Lower lobe of right lung (tissue), 2 donors: ENCODE measurements at regions not wholly inside any gene's neighbourhood (a gene's known extent, or its start where the extent isn't known, plus 50 kb on each side); places are given as distances from the start of the nearest gene placed in this dataset.

ENCODE experiments used
- ATAC-seq, 2 donors: fragments of 200-7000 bp; cut with Tn5 transposase; one replicate each; pipeline ENCODE4 v1.9.1; 2020 to 2022; ENCODE audit warnings: mild to moderate bottlenecking in 2 of 2, moderate library complexity in 2 of 2
- DNase-seq: peaks from one replicate; pipeline ENCODE4 v3.0.0-alpha.2; 2020
- H3K27ac ChIP-seq: fragments of 200-600 bp; one replicate; pipeline ENCODE4 v1.8.0; 2022
- H3K27me3 ChIP-seq: fragments of 200-600 bp; one replicate; pipeline ENCODE4 v1.8.0; 2022; ENCODE audit warnings: low read depth
- H3K36me3 ChIP-seq: fragments of 200-600 bp; one replicate; pipeline ENCODE4 v1.8.0; 2022; ENCODE audit warnings: mild to moderate bottlenecking
- H3K4me1 ChIP-seq: fragments of 200-600 bp; one replicate; pipeline ENCODE4 v1.8.0; 2022
- H3K4me3 ChIP-seq: fragments of 200-600 bp; one replicate; pipeline ENCODE4 v1.8.0; 2022; ENCODE audit warnings: mild to moderate bottlenecking
- H3K9me3 ChIP-seq: fragments of 200-600 bp; one replicate; pipeline ENCODE4 v1.8.0; 2022
- intact Hi-C: fragments of 100-400 bp; cut with DNase I; formaldehyde crosslinking; loops from one replicate; pipeline ENCODE4 v1.11.0; 2022
- TF ChIP-seq, protein P1 (sequence below): fragments of 200-600 bp; IDR thresholded peaks from one replicate; pipeline ENCODE4 v1.8.0; 2022; ENCODE audit warnings: antibody characterized with exemption, mild to moderate bottlenecking
- donor health status: DM: no; HTN: yes; CAD: no; lungs with severe emphysema.

DNA sequence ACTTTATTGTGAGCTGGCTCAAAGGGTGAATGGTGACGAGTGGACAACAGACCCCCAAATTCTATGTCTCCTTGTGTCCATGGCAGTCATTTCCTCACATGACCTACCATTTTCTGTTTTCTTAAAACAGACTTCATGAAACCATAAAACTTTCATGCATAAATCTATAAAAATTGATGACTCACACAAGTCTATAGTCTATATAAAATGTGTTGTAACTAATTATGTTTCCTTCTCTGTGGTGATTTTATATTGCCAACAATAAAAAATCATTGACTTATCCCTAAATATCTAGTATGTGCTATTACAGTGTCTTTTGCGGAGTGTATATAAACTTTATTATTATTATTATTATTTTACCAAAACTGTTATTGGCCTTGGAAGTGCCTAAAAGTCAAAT lies 382.4 kb downstream of the MAT2B start:
- no peaks in the 10 kb centered on the region for H3K9me3 ChIP-seq
- ATAC-seq (no peak), DNase-seq (no peak)
- TF ChIP-seq, protein P1, sequence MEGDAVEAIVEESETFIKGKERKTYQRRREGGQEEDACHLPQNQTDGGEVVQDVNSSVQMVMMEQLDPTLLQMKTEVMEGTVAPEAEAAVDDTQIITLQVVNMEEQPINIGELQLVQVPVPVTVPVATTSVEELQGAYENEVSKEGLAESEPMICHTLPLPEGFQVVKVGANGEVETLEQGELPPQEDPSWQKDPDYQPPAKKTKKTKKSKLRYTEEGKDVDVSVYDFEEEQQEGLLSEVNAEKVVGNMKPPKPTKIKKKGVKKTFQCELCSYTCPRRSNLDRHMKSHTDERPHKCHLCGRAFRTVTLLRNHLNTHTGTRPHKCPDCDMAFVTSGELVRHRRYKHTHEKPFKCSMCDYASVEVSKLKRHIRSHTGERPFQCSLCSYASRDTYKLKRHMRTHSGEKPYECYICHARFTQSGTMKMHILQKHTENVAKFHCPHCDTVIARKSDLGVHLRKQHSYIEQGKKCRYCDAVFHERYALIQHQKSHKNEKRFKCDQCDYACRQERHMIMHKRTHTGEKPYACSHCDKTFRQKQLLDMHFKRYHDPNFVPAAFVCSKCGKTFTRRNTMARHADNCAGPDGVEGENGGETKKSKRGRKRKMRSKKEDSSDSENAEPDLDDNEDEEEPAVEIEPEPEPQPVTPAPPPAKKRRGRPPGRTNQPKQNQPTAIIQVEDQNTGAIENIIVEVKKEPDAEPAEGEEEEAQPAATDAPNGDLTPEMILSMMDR, result no peak
- H3K36me3 ChIP-seq, result no peaks in the 10 kb centered on the region
- intact Hi-C loops, result no loop called here
- no peaks in the 10 kb centered on the region for H3K4me1 ChIP-seq
- no peak overlapping the region for H3K4me3 ChIP-seq
- H3K27ac ChIP-seq, result no peak overlapping the region
- H3K27me3 ChIP-seq, result no peaks in the 10 kb centered on the region

DNA sequence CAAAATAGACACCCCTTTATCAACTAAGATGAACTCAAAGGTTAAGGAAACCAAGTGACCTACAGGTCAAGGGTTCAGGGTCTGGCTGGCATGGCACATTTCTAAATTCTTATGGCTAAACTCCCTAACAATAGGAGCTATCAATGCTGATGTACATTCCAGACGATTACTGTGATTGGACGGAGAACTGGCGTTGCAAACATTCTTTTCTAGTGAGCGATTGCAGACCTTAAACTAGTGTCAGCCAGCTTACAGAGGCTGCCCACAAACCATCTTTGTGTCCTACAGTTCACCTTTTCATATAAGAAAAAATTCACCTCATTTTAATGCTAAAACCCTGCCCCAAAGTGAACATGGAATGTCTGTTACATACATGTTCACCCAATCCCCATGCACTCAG lies 382.9 kb downstream of the MAT2B start:
- intact Hi-C loops, result no loop called here
- no peaks in the 10 kb centered on the region for H3K4me1 ChIP-seq
- no peaks in the 10 kb centered on the region for H3K9me3 ChIP-seq
- no peak overlapping the region for H3K4me3 ChIP-seq
- H3K27ac ChIP-seq, result no peak overlapping the region
- TF ChIP-seq, protein P1, result no peak
- DNase-seq, result no peak
- H3K27me3 ChIP-seq, result no peaks in the 10 kb centered on the region
- H3K36me3 ChIP-seq, result no peaks in the 10 kb centered on the region
- no peak for ATAC-seq

DNA sequence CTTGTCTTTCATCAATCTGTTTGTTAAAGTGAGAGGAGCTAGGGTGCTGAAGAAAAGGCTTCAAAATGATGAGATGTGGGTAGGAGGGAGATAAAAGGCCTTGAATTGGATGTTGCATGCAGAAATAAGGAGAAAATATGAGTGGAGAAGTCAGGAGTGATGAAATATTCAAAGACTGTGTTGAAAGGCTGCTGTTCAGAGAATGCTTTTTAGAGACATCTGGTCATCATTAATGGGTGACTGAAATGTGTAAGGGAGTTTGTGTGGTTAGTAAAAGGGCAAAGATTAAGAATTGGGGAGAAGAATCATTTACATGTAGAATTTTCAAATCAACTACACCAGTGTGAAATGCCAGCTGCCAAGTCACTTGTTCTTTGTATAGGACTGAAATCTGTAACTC lies 383.9 kb downstream of the MAT2B start:
- intact Hi-C loops, result no loop called here
- DNase-seq, result no peak
- TF ChIP-seq, protein P1, result no peak

DNA sequence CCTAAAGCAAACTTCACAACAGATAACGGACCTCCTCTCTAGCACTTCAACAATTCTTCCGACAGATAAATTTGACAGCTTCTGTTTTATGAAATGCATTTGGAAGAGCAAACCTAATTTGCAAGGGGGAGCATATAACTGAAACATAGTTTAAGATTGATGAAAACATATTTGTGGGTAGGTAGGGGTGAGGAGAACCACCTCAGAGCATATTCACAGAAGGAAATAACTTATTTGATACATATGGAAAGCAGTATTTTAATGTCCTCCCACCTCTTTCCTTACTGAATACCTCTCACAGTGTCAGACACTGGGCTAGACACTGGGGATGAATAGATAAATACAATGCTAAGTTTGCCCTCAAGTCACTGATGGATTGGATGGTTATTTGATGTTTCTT lies 384.8 kb downstream of the MAT2B start:
- no peaks in the 10 kb centered on the region for H3K4me1 ChIP-seq

More for the DNA sequence above, 383.9 kb downstream of the MAT2B start:
- H3K36me3 ChIP-seq, result no peaks in the 10 kb centered on the region
- H3K27me3 ChIP-seq, result no peaks in the 10 kb centered on the region
- no peak overlapping the region for H3K4me3 ChIP-seq
- H3K9me3 ChIP-seq, result no peaks in the 10 kb centered on the region
- H3K4me1 ChIP-seq, result no peaks in the 10 kb centered on the region
- no peak for ATAC-seq
- no peak overlapping the region for H3K27ac ChIP-seq

DNA sequence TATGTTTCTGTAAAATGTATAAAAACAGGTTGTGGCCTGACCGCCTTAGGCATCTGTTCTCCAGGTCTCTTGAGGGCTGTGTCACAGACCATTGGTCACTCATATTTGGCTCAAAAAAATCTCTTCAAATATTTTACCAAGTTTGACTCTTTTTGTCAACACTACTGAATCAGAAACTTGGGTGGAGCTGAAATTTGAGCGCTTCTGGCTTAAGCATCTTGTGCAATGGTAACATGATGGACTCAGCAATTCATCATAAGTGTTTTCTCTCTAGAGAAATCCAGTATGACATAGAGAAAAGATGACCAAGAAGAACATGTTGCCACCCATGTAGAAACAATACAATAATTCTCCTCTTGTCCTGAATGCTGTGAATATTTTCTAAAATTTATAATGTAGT lies 387.9 kb downstream of the MAT2B start:
- intact Hi-C loops, result no loop called here
- ATAC-seq, result no peak
- H3K27ac ChIP-seq, result no peak overlapping the region
- no peaks in the 10 kb centered on the region for H3K9me3 ChIP-seq
- no peaks in the 10 kb centered on the region for H3K4me1 ChIP-seq
- DNase-seq, result no peak
- TF ChIP-seq, protein P1, result no peak
- H3K36me3 ChIP-seq, result no peaks in the 10 kb centered on the region
- H3K4me3 ChIP-seq, result no peak overlapping the region
- H3K27me3 ChIP-seq, result no peaks in the 10 kb centered on the region

More for the DNA sequence above, 384.8 kb downstream of the MAT2B start:
- no peaks in the 10 kb centered on the region for H3K27me3 ChIP-seq
- no peaks in the 10 kb centered on the region for H3K9me3 ChIP-seq
- no peak overlapping the region for H3K4me3 ChIP-seq
- DNase-seq (no peak), ATAC-seq (no peak)
- TF ChIP-seq, protein P1, result no peak
- H3K27ac ChIP-seq, result no peak overlapping the region
- H3K36me3 ChIP-seq, result no peaks in the 10 kb centered on the region
- intact Hi-C loops, result no loop called here

DNA sequence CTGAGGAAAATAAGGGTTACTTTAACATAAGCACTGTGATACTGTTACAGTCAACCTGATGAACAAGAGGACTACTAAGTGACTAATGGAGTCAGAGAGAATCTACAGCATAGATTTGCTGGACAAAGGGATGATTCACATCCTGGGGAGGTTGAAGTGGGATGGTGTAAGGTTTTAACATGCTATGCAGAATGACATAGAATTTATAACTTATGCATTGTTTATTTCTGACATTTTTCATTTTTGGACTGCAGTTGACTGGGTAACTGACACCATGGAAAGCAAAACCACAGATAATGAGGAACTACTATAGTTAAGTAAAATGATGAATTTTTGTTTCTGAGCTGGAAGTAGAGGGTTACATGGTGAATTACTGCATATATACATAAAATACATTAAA lies 389.2 kb downstream of the MAT2B start:
- H3K4me3 ChIP-seq, result no peak overlapping the region
- no peaks in the 10 kb centered on the region for H3K27me3 ChIP-seq
- H3K9me3 ChIP-seq, result no peaks in the 10 kb centered on the region
- no peaks in the 10 kb centered on the region for H3K36me3 ChIP-seq
- TF ChIP-seq, protein P1, result no peak
- DNase-seq (no peak), ATAC-seq (no peak)
- no peaks in the 10 kb centered on the region for H3K4me1 ChIP-seq
- intact Hi-C loops, result no loop called here
- no peak overlapping the region for H3K27ac ChIP-seq
